Transverse colon (tissue), 4 donors: ENCODE measurements at regions not wholly inside any gene's neighbourhood (a gene's known extent, or its start where the extent isn't known, plus 50 kb on each side); places are given as distances from the start of the nearest gene placed in this dataset.
"Not testable (repeated sequence)": the region's sequence is repeated elsewhere in the genome, so short reads cannot be mapped to it uniquely, and the experiment has no call there.

Experiments used
- DNase-seq: peaks from one replicate; pipeline ENCODE4 v3.0.0-alpha.2; 2019
- H3K27ac ChIP-seq, 4 donors: fragments of 200-600 bp; sonication (generic); 2 replicates each; pipeline ENCODE4 v1.5.1; 2016 to 2018; ENCODE audit warnings: inconsistent platforms in 4 of 4
- H3K27me3 ChIP-seq: fragments of 200-600 bp; sonication (generic); 2 replicates; pipeline ENCODE4 v1.5.1; 2017; ENCODE audit warnings: inconsistent platforms
- H3K36me3 ChIP-seq, 4 donors: fragments of 200-600 bp; sonication (generic); 2 replicates each; pipeline ENCODE4 v1.5.1; 2017 to 2019; ENCODE audit warnings: inconsistent platforms in 4 of 4
- H3K4me1 ChIP-seq, 4 donors: fragments of 200-600 bp; sonication (generic); 2 replicates each; pipeline ENCODE4 v1.5.1; 2017 to 2020; ENCODE audit warnings: inconsistent platforms in 4 of 4
- H3K4me3 ChIP-seq, 4 donors: fragments of 200-600 bp; sonication (generic); 1 replicate in 1 of 4; 2 replicates in 3 of 4; pipeline versions ENCODE4 v1.5.1 to v1.6.1; 2017 to 2019; ENCODE audit warnings: inconsistent platforms in 4 of 4
- H3K9me3 ChIP-seq, 2 donors: fragments of 200-600 bp; sonication (generic); 2 replicates each; pipeline ENCODE4 v1.5.1; 2017 to 2019; ENCODE audit warnings: inconsistent platforms in 2 of 2
- CTCF ChIP-seq, 5 experiments: fragments of 200-600 bp in 3 of 5; fragments of 450-650 bp in 2 of 5; sonication (generic) in 3 of 5; IDR thresholded peaks; 1 replicate in 2 of 5; 2 replicates in 3 of 5; pipeline ENCODE4 v1.5.1; 2016 to 2017; ENCODE audit warnings: antibody characterized with exemption in 5 of 5, inconsistent platforms in 3 of 5, mild to moderate bottlenecking in 2 of 5, moderate library complexity in 1 of 5
- WGBS, 2 donors: methylation state at CpG; one replicate each; pipeline ENCODE4 v1.1.5; 2018; ENCODE audit warnings: low coverage in 1 of 2; 5-methylcytosine and 5-hydroxymethylcytosine counted together
- in situ Hi-C, 4 donors: fragments of 200-750 bp; cut with MboI; loops; one replicate each; pipeline versions ENCODE4 v1.15.0 to v1.15.1; 2017; ENCODE audit warnings: low sequenced_read_pairs in 3 of 4, low pct_ligation_motif_present in 1 of 4, low pct_unique_long_range_greater_than_20kb in 1 of 4
- intact Hi-C: fragments of 100-400 bp; cut with DNase I; formaldehyde crosslinking; loops from one replicate; pipeline ENCODE4 v1.15.1; 2023; ENCODE audit warnings: low total_unique reads

GRCh38 chr20:30310385-30310784 lies 947.1 kb upstream of the DEFB115 start:
- H3K27me3 ChIP-seq, in situ Hi-C loops, H3K36me3 ChIP-seq, H3K27ac ChIP-seq, intact Hi-C loops, H3K9me3 ChIP-seq, DNase-seq, H3K4me3 ChIP-seq, H3K4me1 ChIP-seq: not testable (repeated sequence)
- WGBS, 2 donors = 69 to 89% methylated on average over 2 of the region's 2 CpGs

GRCh38 chr20:30312220-30312619 lies 945.2 kb upstream of the DEFB115 start:
- H3K4me3 ChIP-seq, H3K36me3 ChIP-seq, H3K9me3 ChIP-seq, H3K4me1 ChIP-seq, in situ Hi-C loops, intact Hi-C loops, DNase-seq, H3K27ac ChIP-seq: not testable (repeated sequence)
- peaks cover 13% of the 10 kb centered on the region for H3K27me3 ChIP-seq
- WGBS, 2 donors = 78 to 100% methylated on average over 3 to 4 of the region's 4 CpGs

DNA sequence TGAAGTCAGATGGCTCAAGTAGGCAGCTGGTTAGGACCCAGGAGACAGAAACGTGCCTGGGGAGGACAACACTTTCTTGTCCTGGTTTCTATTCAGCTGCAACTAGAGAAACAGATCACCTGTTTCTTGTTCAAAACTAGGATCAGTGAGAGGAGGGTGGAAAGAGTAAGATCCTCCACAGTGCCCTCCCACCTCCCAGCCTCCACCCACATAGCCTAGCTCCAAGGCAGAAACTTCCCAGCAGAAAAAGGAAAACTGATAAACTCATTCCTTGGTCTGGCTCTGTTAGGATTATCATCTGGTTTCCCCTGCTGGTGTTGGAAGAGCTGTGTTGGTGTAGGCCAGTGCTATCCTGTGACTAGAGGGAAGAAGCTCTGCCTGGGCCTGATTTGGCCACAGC lies 943.8 kb upstream of the DEFB115 start:
- WGBS, 2 donors = 20 to 53% methylated on average over 1 of the region's 1 CpG
- intact Hi-C loops, in situ Hi-C loops, DNase-seq, H3K27ac ChIP-seq, H3K36me3 ChIP-seq, H3K9me3 ChIP-seq, H3K4me3 ChIP-seq, H3K4me1 ChIP-seq: not testable (repeated sequence)
- H3K27me3 ChIP-seq = peaks cover 15% of the 10 kb centered on the region

GRCh38 chr20:30316063-30316462 lies 941.4 kb upstream of the DEFB115 start:
- DNase-seq, H3K36me3 ChIP-seq, H3K4me1 ChIP-seq, H3K9me3 ChIP-seq, intact Hi-C loops, H3K4me3 ChIP-seq, in situ Hi-C loops, H3K27ac ChIP-seq: not testable (repeated sequence)
- peaks cover 15% of the 10 kb centered on the region for H3K27me3 ChIP-seq
- 68% methylated on average over 23 of the region's 23 CpGs; no CpG with 5 or more reads in 1 of the 2 donors for WGBS, 2 donors

- H3K27me3 ChIP-seq = peaks cover 15% of the 10 kb centered on the region
- in situ Hi-C loops, H3K9me3 ChIP-seq, H3K4me1 ChIP-seq, DNase-seq, intact Hi-C loops, H3K27ac ChIP-seq, H3K36me3 ChIP-seq: not testable (repeated sequence)
- H3K4me3 ChIP-seq = peak overlapping the region in 1 of 4 donors; percentile 7
- 84% methylated on average over 28 of the region's 47 CpGs; no CpG with 5 or more reads in 1 of the 2 donors for WGBS, 2 donors
Observed at GRCh38 chr20:30316532-30317299, 940.7 kb upstream of the DEFB115 start.

GRCh38 chr20:30333744-30334143 lies 923.7 kb upstream of the DEFB115 start:
- H3K36me3 ChIP-seq, intact Hi-C loops, in situ Hi-C loops, H3K4me1 ChIP-seq, H3K27me3 ChIP-seq, DNase-seq, H3K27ac ChIP-seq, H3K4me3 ChIP-seq, H3K9me3 ChIP-seq: not testable (repeated sequence)
- 64 to 77% methylated on average over 5 of the region's 5 CpGs for WGBS, 2 donors

DNA sequence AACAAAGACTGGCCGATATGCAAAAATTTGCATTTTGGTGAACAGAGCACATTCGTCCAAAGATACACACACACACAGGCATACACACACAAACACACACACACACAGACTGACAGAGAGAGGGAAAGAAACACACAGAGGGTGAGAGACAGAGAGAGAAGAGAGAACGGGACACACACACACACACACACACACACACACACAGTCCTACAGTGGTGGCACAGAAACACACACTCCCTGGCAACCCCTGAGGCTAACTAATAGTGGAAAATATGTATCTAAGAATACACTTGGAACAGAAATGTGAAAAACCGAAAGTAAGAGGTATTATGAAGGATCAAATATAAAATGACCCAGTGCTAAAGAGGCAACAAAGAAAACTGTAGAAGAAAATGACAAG lies 919.9 kb upstream of the DEFB115 start:
- H3K36me3 ChIP-seq, H3K4me3 ChIP-seq, H3K27me3 ChIP-seq, H3K27ac ChIP-seq, intact Hi-C loops, in situ Hi-C loops, H3K9me3 ChIP-seq, DNase-seq, H3K4me1 ChIP-seq: not testable (repeated sequence)
- 69 to 83% methylated on average over 3 to 4 of the region's 4 CpGs for WGBS, 2 donors

DNA sequence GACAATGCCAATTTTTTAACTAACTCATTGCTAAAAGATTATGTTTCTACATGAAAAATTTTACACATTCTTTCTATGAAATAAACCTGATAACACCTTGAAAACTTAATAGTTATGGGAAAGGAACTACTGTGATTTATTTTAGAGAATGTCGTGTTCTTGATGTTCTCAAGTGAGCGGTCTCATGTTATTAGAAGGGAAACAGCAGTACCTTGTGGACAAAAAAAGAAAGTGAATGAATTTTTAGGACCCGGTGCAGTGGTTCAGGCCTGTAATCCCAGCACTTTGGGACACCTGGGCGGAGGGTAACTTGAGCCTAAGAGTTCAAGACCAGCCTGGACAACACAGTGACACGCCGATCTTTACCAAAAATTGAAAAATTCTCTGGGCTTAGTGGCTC lies 908.5 kb upstream of the DEFB115 start:
- 48 to 75% methylated on average over 6 of the region's 6 CpGs for WGBS, 2 donors
- H3K27me3 ChIP-seq, H3K36me3 ChIP-seq, H3K4me1 ChIP-seq, in situ Hi-C loops, H3K27ac ChIP-seq, intact Hi-C loops, H3K4me3 ChIP-seq, DNase-seq, H3K9me3 ChIP-seq: not testable (repeated sequence)
- peak in 4 of 5 experiments; percentile 25 to 45 (median 36) for TF ChIP-seq CTCF (IDR thresholded peaks at IDR 0.05)
